K562 (cell line): ENCODE measurements at regions not wholly inside any gene's neighbourhood (a gene's known extent, or its start where the extent isn't known, plus 50 kb on each side); places are given as distances from the start of the nearest gene placed in this dataset.

Experiments
- ATAC-seq: fragments of 200-7000 bp; cut with Tn5 transposase; 3 replicates; pipeline ENCODE4 v1.9.1; 2020; ENCODE audit warnings: moderate library complexity
- BruUV-seq: library from RNA; stranded (reverse); fragments of 400-500 nt; replicated peaks from 2 replicates; lab custom pipeline; 2021; lab: Mats Ljungman, UMichigan
- CTCF ChIA-PET: fragments of 300-600 bp; formaldehyde crosslinking; extraction: SDS; loops from one replicate; lab custom pipeline; 2021; ENCODE audit warnings: low intra/inter-chr PET ratio; lab: Yijun Ruan, JAX
- POLR2A ChIA-PET: fragments of 300-600, 350-650 bp; sonication (Branson Sonifier 250); formaldehyde crosslinking; extraction: SDS; loops from one replicate; lab custom pipeline; 2021; ENCODE audit warnings: antibody characterized with exemption, inconsistent platforms; lab: Yijun Ruan, JAX
- DNase-seq, 4 experiments: peaks; one replicate each; pipeline versions ENCODE4 v3.0.0 to v3.0.0-alpha.2; 2011 to 2018; ENCODE audit warnings: low spot score in 3 of 4, mixed read lengths in 3 of 4; ENCODE audit errors: extremely low read depth in 1 of 4
- FAIRE-seq: peaks from 2 replicates; lab custom pipeline; 2011; peaks lifted over from hg19 to GRCh38; lab: Jason Lieb, UNC
- H2AFZ ChIP-seq: 2 replicates; pipeline ENCODE4 v1.6.0; 2011; ENCODE audit warnings: low read depth, low read length, control low read depth, inconsistent platforms
- H3K27ac ChIP-seq: fragments of 200-600 bp; 3 replicates; pipeline ENCODE4 v1.8.0; 2011; ENCODE audit warnings: low read depth, mild to moderate bottlenecking, control low read depth, inconsistent platforms, low read length, moderate library complexity, mixed read lengths; ENCODE audit errors: extremely low read depth
- H3K27me3 ChIP-seq, 2 experiments: fragments of 300-600 bp in 1 of 2; 2 replicates in 1 of 2; 3 replicates in 1 of 2; pipeline versions ENCODE4 v1.6.0 to v1.8.0; 2011; ENCODE audit warnings: inconsistent platforms in 2 of 2, low read length in 2 of 2, mild to moderate bottlenecking in 1 of 2, mixed read lengths in 1 of 2, moderate library complexity in 1 of 2; ENCODE audit not compliant: control insufficient read depth in 2 of 2, insufficient read depth in 2 of 2
- H3K36me3 ChIP-seq: fragments of 300-600 bp; 3 replicates; pipeline ENCODE4 v1.8.0; 2011; ENCODE audit warnings: mild to moderate bottlenecking, low read length, inconsistent platforms; ENCODE audit not compliant: control insufficient read depth, insufficient read depth
- H3K4me1 ChIP-seq, 2 experiments: fragments of 200-600 bp in 1 of 2; replicated peaks in 1 of 2; 2 replicates in 1 of 2; 3 replicates in 1 of 2; pipeline versions ENCODE4 v1.5.1 to v1.8.0; 2011; ENCODE audit warnings: inconsistent platforms in 2 of 2, low read length in 2 of 2, mild to moderate bottlenecking in 1 of 2, mixed read lengths in 1 of 2, moderate library complexity in 1 of 2; ENCODE audit not compliant: control insufficient read depth in 2 of 2, insufficient read depth in 2 of 2
- H3K4me2 ChIP-seq: 2 replicates; pipeline ENCODE4 v1.6.1; 2011; ENCODE audit warnings: low read length, control low read depth, inconsistent platforms, mixed read lengths; ENCODE audit not compliant: insufficient read depth
- H3K4me3 ChIP-seq: fragments of 200-600 bp; sonication (generic), shearing (Covaris generic); 2 replicates; pipeline ENCODE4 v1.5.1; 2016; ENCODE audit warnings: control low read depth, inconsistent platforms
- H3K79me2 ChIP-seq: fragments of 200-600 bp; 3 replicates; pipeline ENCODE4 v1.8.0; 2011; ENCODE audit warnings: low read length, inconsistent platforms; ENCODE audit not compliant: control insufficient read depth, insufficient read depth
- H3K9ac ChIP-seq, 2 experiments: 2 replicates each; pipeline versions ENCODE4 v1.6.0 to v1.6.1; 2011; ENCODE audit warnings: low read depth in 2 of 2, low read length in 2 of 2, control low read depth in 1 of 2, inconsistent platforms in 1 of 2, mild to moderate bottlenecking in 1 of 2, mixed read lengths in 1 of 2; ENCODE audit not compliant: insufficient read depth in 1 of 2
- H3K9me1 ChIP-seq: one replicate; pipeline ENCODE4 v1.6.0; 2011; ENCODE audit warnings: inconsistent platforms, mild to moderate bottlenecking, low read length, moderate library complexity; ENCODE audit not compliant: control insufficient read depth, insufficient read depth
- H3K9me3 ChIP-seq: replicated peaks from 2 replicates; pipeline ENCODE4 v1.5.1; 2011; ENCODE audit warnings: low read depth, low read length, inconsistent platforms; ENCODE audit not compliant: control insufficient read depth, insufficient read depth
- H4K20me1 ChIP-seq: replicated peaks from 2 replicates; pipeline ENCODE4 v1.6.1; 2011; ENCODE audit warnings: low read length, inconsistent platforms, mixed read lengths; ENCODE audit not compliant: control insufficient read depth, insufficient read depth
- BRD4 ChIP-seq: fragments of 200-600 bp; sonication (generic); IDR thresholded peaks from 2 replicates; pipeline ENCODE4 v1.6.1; 2017; ENCODE audit warnings: inconsistent platforms
- ZNF592 ChIP-seq: fragments of 450-650 bp; IDR thresholded peaks from 2 replicates; pipeline ENCODE4 v1.6.1; 2017; ENCODE audit warnings: antibody characterized with exemption, mild to moderate bottlenecking
- WGBS: fragments of 100-300 bp; shearing (Covaris generic); methylation state at CpG from one replicate; pipeline ENCODE4 v1.1.6; 2016; ENCODE audit warnings: low coverage, mixed read lengths; ENCODE audit not compliant: insufficient coverage; ENCODE audit errors: missing lambda C conversion rate; 5-methylcytosine and 5-hydroxymethylcytosine counted together
- in situ Hi-C: fragments of 300-500 bp; cut with MboI; formaldehyde crosslinking; loops from 4 replicates; pipeline ENCODE4 v1.15.0; 2018; ENCODE audit warnings: inconsistent platforms, mixed read lengths
- intact Hi-C: fragments of 100-400 bp; cut with micrococcal nuclease; formaldehyde crosslinking; loops from 2 replicates; pipeline ENCODE4 v1.14.2; 2022

DNA sequence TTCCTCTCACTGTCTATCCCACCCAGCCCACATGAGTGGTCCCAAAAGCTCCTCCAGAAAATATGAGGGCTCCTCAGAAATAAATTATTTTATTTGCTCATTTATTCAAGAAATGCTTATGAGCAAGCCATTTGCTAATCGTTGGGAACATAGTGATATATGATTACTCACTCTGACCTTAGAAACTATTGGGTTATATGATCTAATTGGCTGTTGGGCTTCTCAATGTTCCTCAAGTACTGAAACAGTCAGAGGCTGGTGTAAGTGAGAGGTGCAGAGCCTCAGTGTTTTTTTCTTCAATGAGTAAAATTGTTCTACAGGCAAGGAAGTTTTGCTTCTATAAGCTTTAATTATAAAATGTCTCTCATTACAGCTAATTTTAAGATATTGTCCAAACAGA, 893.8 kb upstream of the INTU start:
- Histone ChIP-seq H3K9me1 (no peaks in the 10 kb centered on the region), H3K27ac (peak overlapping the region; percentile 78), H4K20me1 (no peaks in the 10 kb centered on the region), H3K9ac (peak overlapping the region in 1 of 2 experiments; percentile 57; a peak in 2 of 4 replicates), H3K27me3 (no peaks in the 10 kb centered on the region), H3K9me3 (no peaks in the 10 kb centered on the region), H3K4me2 (0 out of 2 replicates have a peak overlapping the region, but pooled peaks have one; percentile 57), H2AFZ (no peak overlapping the region), H3K4me1 (peaks cover 0 to 46% of the 10 kb centered on the region in 2 experiments; a peak in 4 of 5 replicates), H3K4me3 (no peak overlapping the region), H3K79me2 (peaks cover 94% of the 10 kb centered on the region), H3K36me3 (no peaks in the 10 kb centered on the region)
- 0% methylated on average over 1 of the region's 1 CpG for WGBS
- in situ Hi-C loops (no loop called here), intact Hi-C loops (loop anchor here (5.0 kb wide), 1 partner anchor 113 kb away; no protein-coding TSS in a partner anchor)
- POLR2A ChIA-PET, result no interaction called here
- DNase-seq (no peak), ATAC-seq (no peak), FAIRE-seq (peak; percentile 6)
- CTCF ChIA-PET, result no interaction called here
- BruUV-seq, result no TSS peak
- TF ChIP-seq ZNF592 (0 out of 2 replicates have a peak, but pooled peaks have one; percentile 52), BRD4 (no peak)
